ENCODE measurements at regions not wholly inside any gene's neighbourhood (a gene's known extent, or its start where the extent isn't known, plus 50 kb on each side); places are given as distances from the start of the nearest gene placed in this dataset.

- Histone ChIP-seq H3K27ac (ENCODE audit: low read depth) (no peak overlapping the region), H3K4me1 (ENCODE audit: insufficient read depth) (no peaks in the 10 kb centered on the region), H3K79me2 (replicated peaks; ENCODE audit: insufficient read depth) (no peaks in the 10 kb centered on the region), H2AFZ (no peak overlapping the region), H3K27me3 (ENCODE audit: insufficient read depth) (no peaks in the 10 kb centered on the region), H3K4me2 (no peak overlapping the region), H3K9me2 (ENCODE audit: insufficient read depth) (no peaks in the 10 kb centered on the region), H3F3A (replicated peaks; ENCODE audit: low read depth) (no peaks in the 10 kb centered on the region), H3K36me3 (ENCODE audit: insufficient read depth) (no peaks in the 10 kb centered on the region), H3K4me3 (no peak overlapping the region), H4K20me1 (replicated peaks; ENCODE audit: insufficient read depth) (no peaks in the 10 kb centered on the region)
- Mint-ChIP-seq H3K27me3 (ENCODE audit: insufficient read depth, low read depth, poor library complexity) (peaks cover 7% of the 10 kb centered on the region), H3K27ac (no peak overlapping the region), H3K9me3 (no peaks in the 10 kb centered on the region), H3K4me1 (no peaks in the 10 kb centered on the region), H3K36me3 (ENCODE audit: low read depth) (no peaks in the 10 kb centered on the region), H3K4me3 (no peak overlapping the region)
- ATAC-seq (no peak), DNase-seq (ENCODE audit: low spot score) (no peak)
- TF ChIP-seq NANOG (IDR thresholded peaks at IDR 0.05; ENCODE audit: borderline replicate concordance) (no peak), ZNF331 (CRISPR knock-in tag; IDR thresholded peaks at IDR 0.05; ENCODE audit: low read depth) (no peak), ZNF114 (CRISPR knock-in tag; IDR thresholded peaks at IDR 0.05) (no peak), EZH2 (IDR thresholded peaks at IDR 0.05; ENCODE audit: low read depth, unreplicated experiment) (no peak), CREB1 (CRISPR knock-in tag; IDR thresholded peaks at IDR 0.05; ENCODE audit: low read depth) (no peak), JUNB (IDR thresholded peaks at IDR 0.05; ENCODE audit: unreplicated experiment) (no peak), EZH2phosphoT487 (IDR thresholded peaks at IDR 0.05; ENCODE audit: unreplicated experiment) (no peak), STAT1 (IDR thresholded peaks at IDR 0.05; ENCODE audit: unreplicated experiment) (no peak), ETS1 (IDR thresholded peaks at IDR 0.05) (no peak), POLR2AphosphoS5 (IDR thresholded peaks at IDR 0.05; ENCODE audit: low read depth) (no peak)
- TF ChIP-seq, protein P1, sequence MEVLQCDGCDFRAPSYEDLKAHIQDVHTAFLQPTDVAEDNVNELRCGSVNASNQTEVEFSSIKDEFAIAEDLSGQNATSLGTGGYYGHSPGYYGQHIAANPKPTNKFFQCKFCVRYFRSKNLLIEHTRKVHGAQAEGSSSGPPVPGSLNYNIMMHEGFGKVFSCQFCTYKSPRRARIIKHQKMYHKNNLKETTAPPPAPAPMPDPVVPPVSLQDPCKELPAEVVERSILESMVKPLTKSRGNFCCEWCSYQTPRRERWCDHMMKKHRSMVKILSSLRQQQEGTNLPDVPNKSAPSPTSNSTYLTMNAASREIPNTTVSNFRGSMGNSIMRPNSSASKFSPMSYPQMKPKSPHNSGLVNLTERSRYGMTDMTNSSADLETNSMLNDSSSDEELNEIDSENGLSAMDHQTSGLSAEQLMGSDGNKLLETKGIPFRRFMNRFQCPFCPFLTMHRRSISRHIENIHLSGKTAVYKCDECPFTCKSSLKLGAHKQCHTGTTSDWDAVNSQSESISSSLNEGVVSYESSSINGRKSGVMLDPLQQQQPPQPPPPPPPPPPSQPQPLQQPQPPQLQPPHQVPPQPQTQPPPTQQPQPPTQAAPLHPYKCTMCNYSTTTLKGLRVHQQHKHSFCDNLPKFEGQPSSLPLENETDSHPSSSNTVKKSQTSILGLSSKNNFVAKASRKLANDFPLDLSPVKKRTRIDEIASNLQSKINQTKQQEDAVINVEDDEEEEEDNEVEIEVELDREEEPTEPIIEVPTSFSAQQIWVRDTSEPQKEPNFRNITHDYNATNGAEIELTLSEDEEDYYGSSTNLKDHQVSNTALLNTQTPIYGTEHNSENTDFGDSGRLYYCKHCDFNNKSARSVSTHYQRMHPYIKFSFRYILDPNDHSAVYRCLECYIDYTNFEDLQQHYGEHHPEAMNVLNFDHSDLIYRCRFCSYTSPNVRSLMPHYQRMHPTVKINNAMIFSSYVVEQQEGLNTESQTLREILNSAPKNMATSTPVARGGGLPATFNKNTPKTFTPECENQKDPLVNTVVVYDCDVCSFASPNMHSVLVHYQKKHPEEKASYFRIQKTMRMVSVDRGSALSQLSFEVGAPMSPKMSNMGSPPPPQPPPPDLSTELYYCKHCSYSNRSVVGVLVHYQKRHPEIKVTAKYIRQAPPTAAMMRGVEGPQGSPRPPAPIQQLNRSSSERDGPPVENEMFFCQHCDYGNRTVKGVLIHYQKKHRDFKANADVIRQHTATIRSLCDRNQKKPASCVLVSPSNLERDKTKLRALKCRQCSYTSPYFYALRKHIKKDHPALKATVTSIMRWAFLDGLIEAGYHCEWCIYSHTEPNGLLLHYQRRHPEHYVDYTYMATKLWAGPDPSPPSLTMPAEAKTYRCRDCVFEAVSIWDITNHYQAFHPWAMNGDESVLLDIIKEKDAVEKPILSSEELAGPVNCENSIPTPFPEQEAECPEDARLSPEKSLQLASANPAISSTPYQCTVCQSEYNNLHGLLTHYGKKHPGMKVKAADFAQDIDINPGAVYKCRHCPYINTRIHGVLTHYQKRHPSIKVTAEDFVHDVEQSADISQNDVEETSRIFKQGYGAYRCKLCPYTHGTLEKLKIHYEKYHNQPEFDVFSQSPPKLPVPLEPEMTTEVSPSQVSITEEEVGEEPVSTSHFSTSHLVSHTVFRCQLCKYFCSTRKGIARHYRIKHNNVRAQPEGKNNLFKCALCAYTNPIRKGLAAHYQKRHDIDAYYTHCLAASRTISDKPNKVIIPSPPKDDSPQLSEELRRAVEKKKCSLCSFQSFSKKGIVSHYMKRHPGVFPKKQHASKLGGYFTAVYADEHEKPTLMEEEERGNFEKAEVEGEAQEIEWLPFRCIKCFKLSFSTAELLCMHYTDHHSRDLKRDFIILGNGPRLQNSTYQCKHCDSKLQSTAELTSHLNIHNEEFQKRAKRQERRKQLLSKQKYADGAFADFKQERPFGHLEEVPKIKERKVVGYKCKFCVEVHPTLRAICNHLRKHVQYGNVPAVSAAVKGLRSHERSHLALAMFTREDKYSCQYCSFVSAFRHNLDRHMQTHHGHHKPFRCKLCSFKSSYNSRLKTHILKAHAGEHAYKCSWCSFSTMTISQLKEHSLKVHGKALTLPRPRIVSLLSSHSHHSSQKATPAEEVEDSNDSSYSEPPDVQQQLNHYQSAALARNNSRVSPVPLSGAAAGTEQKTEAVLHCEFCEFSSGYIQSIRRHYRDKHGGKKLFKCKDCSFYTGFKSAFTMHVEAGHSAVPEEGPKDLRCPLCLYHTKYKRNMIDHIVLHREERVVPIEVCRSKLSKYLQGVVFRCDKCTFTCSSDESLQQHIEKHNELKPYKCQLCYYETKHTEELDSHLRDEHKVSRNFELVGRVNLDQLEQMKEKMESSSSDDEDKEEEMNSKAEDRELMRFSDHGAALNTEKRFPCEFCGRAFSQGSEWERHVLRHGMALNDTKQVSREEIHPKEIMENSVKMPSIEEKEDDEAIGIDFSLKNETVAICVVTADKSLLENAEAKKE (CRISPR knock-in tag; IDR thresholded peaks at IDR 0.05) = no peak
- TF ChIP-seq, protein P2, sequence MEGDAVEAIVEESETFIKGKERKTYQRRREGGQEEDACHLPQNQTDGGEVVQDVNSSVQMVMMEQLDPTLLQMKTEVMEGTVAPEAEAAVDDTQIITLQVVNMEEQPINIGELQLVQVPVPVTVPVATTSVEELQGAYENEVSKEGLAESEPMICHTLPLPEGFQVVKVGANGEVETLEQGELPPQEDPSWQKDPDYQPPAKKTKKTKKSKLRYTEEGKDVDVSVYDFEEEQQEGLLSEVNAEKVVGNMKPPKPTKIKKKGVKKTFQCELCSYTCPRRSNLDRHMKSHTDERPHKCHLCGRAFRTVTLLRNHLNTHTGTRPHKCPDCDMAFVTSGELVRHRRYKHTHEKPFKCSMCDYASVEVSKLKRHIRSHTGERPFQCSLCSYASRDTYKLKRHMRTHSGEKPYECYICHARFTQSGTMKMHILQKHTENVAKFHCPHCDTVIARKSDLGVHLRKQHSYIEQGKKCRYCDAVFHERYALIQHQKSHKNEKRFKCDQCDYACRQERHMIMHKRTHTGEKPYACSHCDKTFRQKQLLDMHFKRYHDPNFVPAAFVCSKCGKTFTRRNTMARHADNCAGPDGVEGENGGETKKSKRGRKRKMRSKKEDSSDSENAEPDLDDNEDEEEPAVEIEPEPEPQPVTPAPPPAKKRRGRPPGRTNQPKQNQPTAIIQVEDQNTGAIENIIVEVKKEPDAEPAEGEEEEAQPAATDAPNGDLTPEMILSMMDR (conservative IDR thresholded peaks at IDR 0.05; ENCODE audit: low read depth in 2 of 2) = no peak
- TF ChIP-seq, protein P3, sequence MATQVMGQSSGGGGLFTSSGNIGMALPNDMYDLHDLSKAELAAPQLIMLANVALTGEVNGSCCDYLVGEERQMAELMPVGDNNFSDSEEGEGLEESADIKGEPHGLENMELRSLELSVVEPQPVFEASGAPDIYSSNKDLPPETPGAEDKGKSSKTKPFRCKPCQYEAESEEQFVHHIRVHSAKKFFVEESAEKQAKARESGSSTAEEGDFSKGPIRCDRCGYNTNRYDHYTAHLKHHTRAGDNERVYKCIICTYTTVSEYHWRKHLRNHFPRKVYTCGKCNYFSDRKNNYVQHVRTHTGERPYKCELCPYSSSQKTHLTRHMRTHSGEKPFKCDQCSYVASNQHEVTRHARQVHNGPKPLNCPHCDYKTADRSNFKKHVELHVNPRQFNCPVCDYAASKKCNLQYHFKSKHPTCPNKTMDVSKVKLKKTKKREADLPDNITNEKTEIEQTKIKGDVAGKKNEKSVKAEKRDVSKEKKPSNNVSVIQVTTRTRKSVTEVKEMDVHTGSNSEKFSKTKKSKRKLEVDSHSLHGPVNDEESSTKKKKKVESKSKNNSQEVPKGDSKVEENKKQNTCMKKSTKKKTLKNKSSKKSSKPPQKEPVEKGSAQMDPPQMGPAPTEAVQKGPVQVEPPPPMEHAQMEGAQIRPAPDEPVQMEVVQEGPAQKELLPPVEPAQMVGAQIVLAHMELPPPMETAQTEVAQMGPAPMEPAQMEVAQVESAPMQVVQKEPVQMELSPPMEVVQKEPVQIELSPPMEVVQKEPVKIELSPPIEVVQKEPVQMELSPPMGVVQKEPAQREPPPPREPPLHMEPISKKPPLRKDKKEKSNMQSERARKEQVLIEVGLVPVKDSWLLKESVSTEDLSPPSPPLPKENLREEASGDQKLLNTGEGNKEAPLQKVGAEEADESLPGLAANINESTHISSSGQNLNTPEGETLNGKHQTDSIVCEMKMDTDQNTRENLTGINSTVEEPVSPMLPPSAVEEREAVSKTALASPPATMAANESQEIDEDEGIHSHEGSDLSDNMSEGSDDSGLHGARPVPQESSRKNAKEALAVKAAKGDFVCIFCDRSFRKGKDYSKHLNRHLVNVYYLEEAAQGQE (IDR thresholded peaks at IDR 0.05; ENCODE audit: unreplicated experiment) = no peak
Observed at GRCh38 chr5:154528005-154528594, 50.1 kb upstream of the HAND1 start.
